ENCODE measurements at regions not wholly inside any gene's neighbourhood (a gene's known extent, or its start where the extent isn't known, plus 50 kb on each side); places are given as distances from the start of the nearest gene placed in this dataset.

- TF ChIP-seq EZH2 (IDR thresholded peaks at IDR 0.05) = no peak
These were observed 1395.7 kb downstream of the PCDH18 start (continued) for GRCh38 chr4:136136601-136137000.

GRCh38 chr4:136124251-136124745, 1408.0 kb downstream of the PCDH18 start:
- Histone ChIP-seq H3K9me2 (ENCODE audit: insufficient read depth) (no peaks in the 10 kb centered on the region), H3K79me2 (ENCODE audit: insufficient read depth, low read length) (no peaks in the 10 kb centered on the region), H3K27ac (ENCODE audit: low read depth, low read length) (no peak overlapping the region), H3K27me3 (ENCODE audit: insufficient read depth, low read length) (no peaks in the 10 kb centered on the region), H3K9me3 (ENCODE audit: control insufficient read depth in 1 of 2, insufficient read depth in 1 of 2, low read depth in 1 of 2, low read length in 2 of 2) (no peaks in the 10 kb centered on the region), H2AFZ (ENCODE audit: low read depth, low read length, poor library complexity, severe bottlenecking) (no peak overlapping the region), H4K20me1 (ENCODE audit: insufficient read depth) (no peaks in the 10 kb centered on the region), H3K36me3 (ENCODE audit: control insufficient read depth in 1 of 2, insufficient read depth in 2 of 2, low read length in 2 of 2) (no peaks in the 10 kb centered on the region), H3K9ac (ENCODE audit: low read length) (no peak overlapping the region), H3K4me1 (ENCODE audit: control insufficient read depth in 1 of 2, insufficient read depth in 2 of 2, low read length in 2 of 2) (no peaks in the 10 kb centered on the region), H3K4me3 (replicated peaks in 1 of 2; ENCODE audit: low read depth in 1 of 2, low read length in 2 of 2) (no peak overlapping the region), H3K4me2 (ENCODE audit: low read length) (no peak overlapping the region)
- DNase-seq (ENCODE audit: low read depth, low spot score) (no peak), ATAC-seq (no peak)
- TF ChIP-seq CBX3 (IDR thresholded peaks at IDR 0.05; ENCODE audit: low read depth) (no peak), YY1 (IDR thresholded peaks at IDR 0.05; ENCODE audit: extremely low read depth, insufficient replicate concordance, low read depth, low read length) (no peak), JUND (IDR thresholded peaks at IDR 0.05) (no peak), POLR2A (IDR thresholded peaks at IDR 0.05; ENCODE audit: borderline replicate concordance, extremely low read depth, insufficient read depth, insufficient read length) (no peak)
- intact Hi-C loops (cut with micrococcal nuclease) = no loop called here
- no TSS peak for BruUV-seq (replicated peaks)
- RAD21 ChIA-PET (ENCODE audit: low non-redundant PET in 1 of 2, low total read pairs in 2 of 2, uncharacterized antibody in 2 of 2, unreplicated experiment in 2 of 2) = no interaction called here
- POLR2A ChIA-PET = no interaction called here
- CTCF ChIA-PET = no interaction called here

DNA sequence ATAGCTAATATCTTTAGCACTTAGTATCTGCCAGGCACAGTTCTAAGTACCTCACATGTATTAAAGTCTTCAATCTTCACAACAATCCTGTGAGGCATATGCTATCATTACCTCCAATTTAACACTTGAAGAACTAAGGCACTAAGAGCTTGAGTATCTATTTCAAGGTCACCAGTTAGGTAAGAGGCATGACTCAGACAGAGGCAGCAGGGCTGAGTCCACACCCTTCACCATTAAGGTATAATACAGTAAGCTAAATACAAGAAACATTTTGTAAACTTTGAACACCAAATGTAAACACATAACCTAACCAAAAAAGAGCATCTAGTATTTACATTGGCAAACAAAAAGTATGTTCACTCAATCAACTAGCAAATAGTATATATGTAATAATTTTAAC, 1410.9 kb downstream of the PCDH18 start:
- Histone ChIP-seq H3K9me3 (ENCODE audit: control insufficient read depth in 1 of 2, insufficient read depth in 1 of 2, low read depth in 1 of 2, low read length in 2 of 2) (no peaks in the 10 kb centered on the region), H3K27ac (ENCODE audit: low read depth, low read length) (no peak overlapping the region), H2AFZ (ENCODE audit: low read depth, low read length, poor library complexity, severe bottlenecking) (no peak overlapping the region), H3K9ac (ENCODE audit: low read length) (no peak overlapping the region), H3K4me2 (ENCODE audit: low read length) (no peak overlapping the region), H3K27me3 (ENCODE audit: insufficient read depth, low read length) (no peaks in the 10 kb centered on the region), H3K4me1 (ENCODE audit: control insufficient read depth in 1 of 2, insufficient read depth in 2 of 2, low read length in 2 of 2) (no peaks in the 10 kb centered on the region), H3K4me3 (replicated peaks in 1 of 2; ENCODE audit: low read depth in 1 of 2, low read length in 2 of 2) (no peak overlapping the region), H4K20me1 (ENCODE audit: insufficient read depth) (no peaks in the 10 kb centered on the region), H3K79me2 (ENCODE audit: insufficient read depth, low read length) (no peaks in the 10 kb centered on the region), H3K9me2 (ENCODE audit: insufficient read depth) (no peaks in the 10 kb centered on the region), H3K36me3 (ENCODE audit: control insufficient read depth in 1 of 2, insufficient read depth in 2 of 2, low read length in 2 of 2) (no peaks in the 10 kb centered on the region)
- intact Hi-C loops (cut with micrococcal nuclease) = no loop called here
- BruUV-seq (replicated peaks) = no TSS peak
- no peak for DNase-seq (ENCODE audit: low read depth, low spot score)
- ChIA-PET POLR2A (no interaction called here), RAD21 (ENCODE audit: low non-redundant PET in 1 of 2, low total read pairs in 2 of 2, uncharacterized antibody in 2 of 2, unreplicated experiment in 2 of 2) (no interaction called here), CTCF (no interaction called here)
- no peak for ATAC-seq
- TF ChIP-seq EGR1 (IDR thresholded peaks at IDR 0.05; ENCODE audit: low read depth) (no peak), EZH2phosphoT487 (IDR thresholded peaks at IDR 0.05; ENCODE audit: borderline replicate concordance) (no peak), YY1 (IDR thresholded peaks at IDR 0.05; ENCODE audit: extremely low read depth, insufficient replicate concordance, low read depth, low read length) (no peak), CBX3 (IDR thresholded peaks at IDR 0.05; ENCODE audit: low read depth) (no peak), CTCF (IDR thresholded peaks at IDR 0.05 in 2 of 3, conservative IDR thresholded peaks at IDR 0.05 in 1 of 3; ENCODE audit: borderline replicate concordance in 1 of 3, insufficient read depth in 1 of 3, low read depth in 2 of 3, low read length in 2 of 3) (no peak), FOSL1 (IDR thresholded peaks at IDR 0.05; ENCODE audit: low read depth) (no peak), EZH2 (IDR thresholded peaks at IDR 0.05) (no peak), JUND (IDR thresholded peaks at IDR 0.05) (no peak), TCF7L2 (IDR thresholded peaks at IDR 0.05; ENCODE audit: borderline replicate concordance, extremely low read depth, insufficient read depth, insufficient read length) (no peak), SIN3A (IDR thresholded peaks at IDR 0.05; ENCODE audit: low read depth) (no peak), POLR2AphosphoS5 (IDR thresholded peaks at IDR 0.05; ENCODE audit: low read depth, low read length) (no peak), CEBPB (IDR thresholded peaks at IDR 0.05; ENCODE audit: low read depth) (no peak)
- TF ChIP-seq, protein P1, sequence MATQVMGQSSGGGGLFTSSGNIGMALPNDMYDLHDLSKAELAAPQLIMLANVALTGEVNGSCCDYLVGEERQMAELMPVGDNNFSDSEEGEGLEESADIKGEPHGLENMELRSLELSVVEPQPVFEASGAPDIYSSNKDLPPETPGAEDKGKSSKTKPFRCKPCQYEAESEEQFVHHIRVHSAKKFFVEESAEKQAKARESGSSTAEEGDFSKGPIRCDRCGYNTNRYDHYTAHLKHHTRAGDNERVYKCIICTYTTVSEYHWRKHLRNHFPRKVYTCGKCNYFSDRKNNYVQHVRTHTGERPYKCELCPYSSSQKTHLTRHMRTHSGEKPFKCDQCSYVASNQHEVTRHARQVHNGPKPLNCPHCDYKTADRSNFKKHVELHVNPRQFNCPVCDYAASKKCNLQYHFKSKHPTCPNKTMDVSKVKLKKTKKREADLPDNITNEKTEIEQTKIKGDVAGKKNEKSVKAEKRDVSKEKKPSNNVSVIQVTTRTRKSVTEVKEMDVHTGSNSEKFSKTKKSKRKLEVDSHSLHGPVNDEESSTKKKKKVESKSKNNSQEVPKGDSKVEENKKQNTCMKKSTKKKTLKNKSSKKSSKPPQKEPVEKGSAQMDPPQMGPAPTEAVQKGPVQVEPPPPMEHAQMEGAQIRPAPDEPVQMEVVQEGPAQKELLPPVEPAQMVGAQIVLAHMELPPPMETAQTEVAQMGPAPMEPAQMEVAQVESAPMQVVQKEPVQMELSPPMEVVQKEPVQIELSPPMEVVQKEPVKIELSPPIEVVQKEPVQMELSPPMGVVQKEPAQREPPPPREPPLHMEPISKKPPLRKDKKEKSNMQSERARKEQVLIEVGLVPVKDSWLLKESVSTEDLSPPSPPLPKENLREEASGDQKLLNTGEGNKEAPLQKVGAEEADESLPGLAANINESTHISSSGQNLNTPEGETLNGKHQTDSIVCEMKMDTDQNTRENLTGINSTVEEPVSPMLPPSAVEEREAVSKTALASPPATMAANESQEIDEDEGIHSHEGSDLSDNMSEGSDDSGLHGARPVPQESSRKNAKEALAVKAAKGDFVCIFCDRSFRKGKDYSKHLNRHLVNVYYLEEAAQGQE (IDR thresholded peaks at IDR 0.05; ENCODE audit: low read depth) = no peak

Data from HCT116 (cell line).